SU-DHL-6 (cell line): ENCODE measurements at regions not wholly inside any gene's neighbourhood (a gene's known extent, or its start where the extent isn't known, plus 50 kb on each side); places are given as distances from the start of the nearest gene placed in this dataset.
"Not testable (repeated sequence)": the region's sequence is repeated elsewhere in the genome, so short reads cannot be mapped to it uniquely, and the experiment has no call there.

Experiments used
- H2AFZ ChIP-seq: fragments of 200-600 bp; sonication (generic); 2 replicates; pipeline ENCODE4 v1.6.1; 2014; ENCODE audit warnings: low read depth, mild to moderate bottlenecking, moderate library complexity, mixed read lengths, antibody characterized with exemption, low read length; ENCODE audit not compliant: severe bottlenecking
- H3F3A ChIP-seq: fragments of 200-600 bp; shearing (Covaris generic); 2 replicates; pipeline ENCODE4 v1.6.0; 2016; ENCODE audit warnings: antibody characterized with exemption, mild to moderate bottlenecking; ENCODE audit not compliant: insufficient read depth
- H3K27ac ChIP-seq: fragments of 200-600 bp; sonication (generic); 2 replicates; pipeline ENCODE4 v1.5.1; 2016; ENCODE audit warnings: low read depth, mild to moderate bottlenecking, low read length, moderate library complexity, mixed read lengths
- H3K27me3 ChIP-seq: fragments of 200-600 bp; sonication (generic), shearing (Covaris generic); 2 replicates; pipeline ENCODE4 v1.6.0; 2014; ENCODE audit warnings: mild to moderate bottlenecking, low read length
- H3K36me3 ChIP-seq: fragments of 200-600 bp; sonication (generic); 2 replicates; pipeline ENCODE4 v1.6.1; 2014; ENCODE audit warnings: mild to moderate bottlenecking, low read length, mixed read lengths
- H3K4me2 ChIP-seq: fragments of 300-600, 200-600 bp; shearing (Covaris generic), sonication (generic); 2 replicates; pipeline ENCODE4 v1.6.0; 2014; ENCODE audit warnings: low read length, low read depth, mild to moderate bottlenecking; ENCODE audit not compliant: poor library complexity, severe bottlenecking
- H3K4me3 ChIP-seq: fragments of 200-600 bp; sonication (generic); 2 replicates; pipeline ENCODE4 v1.5.1; 2014; ENCODE audit warnings: antibody characterized with exemption, low read length, mild to moderate bottlenecking, mixed read lengths; ENCODE audit not compliant: insufficient read depth, poor library complexity, severe bottlenecking
- H3K79me2 ChIP-seq: fragments of 200-600 bp; sonication (generic); 2 replicates; pipeline ENCODE4 v1.6.1; 2014; ENCODE audit warnings: mild to moderate bottlenecking, low read length, moderate library complexity; ENCODE audit not compliant: insufficient read depth
- H3K9ac ChIP-seq: fragments of 200-600 bp; sonication (generic); 2 replicates; pipeline ENCODE4 v1.7.0; 2014; ENCODE audit warnings: mild to moderate bottlenecking, low read length
- H3K9me2 ChIP-seq: fragments of 200-600 bp; sonication (generic); replicated peaks from 2 replicates; pipeline ENCODE4 v1.6.1; 2014; ENCODE audit warnings: low read length; ENCODE audit not compliant: insufficient read depth
- H3K9me3 ChIP-seq: fragments of 200-600 bp; sonication (generic); 2 replicates; pipeline ENCODE4 v1.6.1; 2014; ENCODE audit warnings: low read length, mixed read lengths; ENCODE audit not compliant: insufficient read depth
- H4K20me1 ChIP-seq: fragments of 200-600 bp; sonication (generic); 2 replicates; pipeline ENCODE4 v1.6.1; 2014; ENCODE audit warnings: low read depth, mild to moderate bottlenecking, antibody characterized with exemption, low read length, moderate library complexity, mixed read lengths
- EZH2phosphoT487 ChIP-seq: fragments of 200-600 bp; sonication (generic), shearing (Covaris generic); conservative IDR thresholded peaks from 2 replicates; pipeline ENCODE4 v1.6.1; 2018; ENCODE audit warnings: mild to moderate bottlenecking, antibody characterized with exemption, low read length, moderate library complexity, mixed read lengths
- TF ChIP-seq, protein P1 (sequence below): fragments of 200-600 bp; sonication (generic); IDR thresholded peaks from one replicate; pipeline ENCODE4 v1.5.1; 2017; ENCODE audit warnings: antibody characterized with exemption, mild to moderate bottlenecking, low read length, moderate library complexity; ENCODE audit not compliant: insufficient read depth, poor library complexity, severe bottlenecking

DNA sequence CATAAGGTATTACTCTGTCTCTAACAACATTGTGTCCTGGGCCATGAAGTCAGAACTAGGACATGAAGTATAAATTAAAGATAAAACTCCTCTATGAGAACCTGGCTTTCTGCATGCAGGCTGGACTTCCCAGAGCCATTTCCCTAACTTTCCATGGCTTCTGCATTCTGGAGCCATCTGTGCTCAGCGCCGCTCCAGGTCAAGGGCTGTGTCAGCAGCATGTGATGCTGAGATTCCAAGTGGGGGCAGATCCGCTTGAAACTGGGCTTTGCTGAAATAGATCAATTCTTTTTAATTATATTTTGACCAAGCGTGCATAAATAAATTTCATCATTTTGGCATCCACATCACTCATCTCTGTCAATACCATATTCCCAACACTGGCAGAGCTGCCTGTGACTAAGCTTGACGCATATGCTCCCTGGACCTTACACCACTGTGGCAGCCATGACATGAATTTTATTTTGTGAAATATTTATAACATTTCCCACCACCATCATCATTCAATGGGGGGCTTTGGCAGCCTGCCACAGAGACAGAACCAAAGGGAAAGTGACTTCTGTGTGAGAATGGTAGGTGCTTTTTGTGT lies 110.4 kb upstream of the KCNK1 start:
- Histone ChIP-seq H3K4me3 (no peak overlapping the region), H3F3A (no peaks in the 10 kb centered on the region), H4K20me1 (no peaks in the 10 kb centered on the region), H3K27ac (no peak overlapping the region), H2AFZ (no peak overlapping the region), H3K36me3 (no peaks in the 10 kb centered on the region), H3K9ac (no peak overlapping the region), H3K79me2 (no peaks in the 10 kb centered on the region), H3K9me2 (no peaks in the 10 kb centered on the region), H3K4me2 (no peak overlapping the region), H3K27me3 (no peaks in the 10 kb centered on the region), H3K9me3 (no peaks in the 10 kb centered on the region)
- TF ChIP-seq, protein P1, sequence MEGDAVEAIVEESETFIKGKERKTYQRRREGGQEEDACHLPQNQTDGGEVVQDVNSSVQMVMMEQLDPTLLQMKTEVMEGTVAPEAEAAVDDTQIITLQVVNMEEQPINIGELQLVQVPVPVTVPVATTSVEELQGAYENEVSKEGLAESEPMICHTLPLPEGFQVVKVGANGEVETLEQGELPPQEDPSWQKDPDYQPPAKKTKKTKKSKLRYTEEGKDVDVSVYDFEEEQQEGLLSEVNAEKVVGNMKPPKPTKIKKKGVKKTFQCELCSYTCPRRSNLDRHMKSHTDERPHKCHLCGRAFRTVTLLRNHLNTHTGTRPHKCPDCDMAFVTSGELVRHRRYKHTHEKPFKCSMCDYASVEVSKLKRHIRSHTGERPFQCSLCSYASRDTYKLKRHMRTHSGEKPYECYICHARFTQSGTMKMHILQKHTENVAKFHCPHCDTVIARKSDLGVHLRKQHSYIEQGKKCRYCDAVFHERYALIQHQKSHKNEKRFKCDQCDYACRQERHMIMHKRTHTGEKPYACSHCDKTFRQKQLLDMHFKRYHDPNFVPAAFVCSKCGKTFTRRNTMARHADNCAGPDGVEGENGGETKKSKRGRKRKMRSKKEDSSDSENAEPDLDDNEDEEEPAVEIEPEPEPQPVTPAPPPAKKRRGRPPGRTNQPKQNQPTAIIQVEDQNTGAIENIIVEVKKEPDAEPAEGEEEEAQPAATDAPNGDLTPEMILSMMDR = no peak
- no peak for TF ChIP-seq EZH2phosphoT487

DNA sequence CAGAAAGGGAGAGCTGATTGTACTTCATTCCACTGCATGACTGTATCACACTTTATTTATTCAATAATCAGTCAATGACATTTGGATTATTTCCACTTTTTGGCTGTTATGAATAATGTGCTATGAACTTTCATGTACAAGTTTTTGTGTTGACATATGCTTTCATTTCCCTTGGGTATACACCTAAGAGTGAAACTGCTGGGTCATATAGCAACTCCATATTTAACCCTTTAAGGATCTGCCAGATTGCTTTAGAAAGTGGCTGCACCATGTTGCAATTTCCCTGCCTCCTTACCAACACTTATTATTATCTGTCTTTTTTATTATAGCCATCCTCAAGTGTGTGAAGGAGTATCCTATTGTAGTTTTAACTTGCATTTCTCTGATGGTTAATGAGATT lies 108.8 kb upstream of the KCNK1 start:
- H3K9me3 ChIP-seq = no peaks in the 10 kb centered on the region
- H3K27ac ChIP-seq = no peak overlapping the region
- TF ChIP-seq, protein P1 = no peak
- TF ChIP-seq EZH2phosphoT487 = no peak
- H3K36me3 ChIP-seq = no peaks in the 10 kb centered on the region
- no peaks in the 10 kb centered on the region for H3K79me2 ChIP-seq
- no peak overlapping the region for H3K4me3 ChIP-seq
- no peaks in the 10 kb centered on the region for H3K9me2 ChIP-seq
- H3K9ac ChIP-seq = no peak overlapping the region
- H3K4me2 ChIP-seq = no peak overlapping the region
- H3K27me3 ChIP-seq = no peaks in the 10 kb centered on the region
- H2AFZ ChIP-seq = no peak overlapping the region
- no peaks in the 10 kb centered on the region for H4K20me1 ChIP-seq
- H3F3A ChIP-seq = no peaks in the 10 kb centered on the region

DNA sequence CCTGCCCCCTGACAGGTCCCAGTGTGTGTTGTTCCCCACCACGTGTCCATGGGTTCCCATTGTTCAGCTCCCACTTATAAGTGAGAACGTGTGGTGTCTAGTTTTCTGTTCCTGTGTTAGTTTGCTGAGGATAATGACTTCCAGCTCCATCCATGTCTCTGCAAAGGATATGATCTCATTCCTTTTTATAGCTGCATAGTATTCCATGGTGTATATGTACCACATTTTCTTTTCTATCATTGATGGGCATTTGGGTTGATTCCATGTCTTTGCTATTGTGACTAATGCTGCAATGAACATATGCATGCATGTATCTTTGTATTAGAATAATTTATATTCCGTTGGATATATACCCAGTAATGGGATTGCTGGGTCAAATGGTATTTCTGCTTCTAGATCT lies 108.0 kb upstream of the KCNK1 start:
- H3K4me3 ChIP-seq, H4K20me1 ChIP-seq, H3K9ac ChIP-seq, H3F3A ChIP-seq, H3K79me2 ChIP-seq, H3K9me3 ChIP-seq, H3K27ac ChIP-seq, H3K9me2 ChIP-seq, H2AFZ ChIP-seq, H3K27me3 ChIP-seq, H3K36me3 ChIP-seq, H3K4me2 ChIP-seq: not testable (repeated sequence)

DNA sequence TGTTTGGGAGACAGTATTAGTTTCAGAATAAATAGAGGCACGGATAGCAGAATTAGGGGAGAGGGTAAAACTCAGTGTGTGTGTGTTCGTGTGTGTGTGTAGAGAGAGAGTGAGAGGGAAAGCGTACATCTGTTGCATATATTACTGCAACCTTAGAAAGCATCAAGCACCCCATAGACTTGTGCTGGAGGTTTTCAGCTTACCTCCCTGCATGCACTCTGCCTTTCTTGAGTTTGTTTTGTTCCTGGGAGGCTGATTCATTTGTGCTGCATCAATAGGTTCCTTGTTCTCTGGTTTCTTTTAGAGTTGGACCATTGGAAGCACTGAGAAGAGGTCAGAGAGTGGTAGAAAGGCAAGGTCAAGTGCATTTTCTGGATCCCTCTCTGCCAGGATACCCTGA lies 104.4 kb upstream of the KCNK1 start:
- no peaks in the 10 kb centered on the region for H3K36me3 ChIP-seq
- no peak overlapping the region for H3K4me3 ChIP-seq
- H3K27ac ChIP-seq = no peak overlapping the region
- no peaks in the 10 kb centered on the region for H3K9me3 ChIP-seq
- H3K4me2 ChIP-seq = no peak overlapping the region
- H3F3A ChIP-seq = no peaks in the 10 kb centered on the region
- no peaks in the 10 kb centered on the region for H3K9me2 ChIP-seq
- no peak for TF ChIP-seq EZH2phosphoT487
- TF ChIP-seq, protein P1 = no peak
- no peak overlapping the region for H2AFZ ChIP-seq
- no peaks in the 10 kb centered on the region for H3K79me2 ChIP-seq
- no peak overlapping the region for H3K9ac ChIP-seq
- no peaks in the 10 kb centered on the region for H3K27me3 ChIP-seq
- H4K20me1 ChIP-seq = no peaks in the 10 kb centered on the region
